CD4-positive, alpha-beta T cell treated with Interleukin-10 for 1 hour (primary cell): ENCODE measurements at regions not wholly inside any gene's neighbourhood (a gene's known extent, or its start where the extent isn't known, plus 50 kb on each side); places are given as distances from the start of the nearest gene placed in this dataset.

Source experiments
- DNase-seq: peaks from one replicate; pipeline ENCODE4 v3.0.0-alpha.2; 2020

- DNase-seq, result no peak
Observed at GRCh38 chr10:78868861-78869260, 199.9 kb upstream of the ZMIZ1 start.

DNA sequence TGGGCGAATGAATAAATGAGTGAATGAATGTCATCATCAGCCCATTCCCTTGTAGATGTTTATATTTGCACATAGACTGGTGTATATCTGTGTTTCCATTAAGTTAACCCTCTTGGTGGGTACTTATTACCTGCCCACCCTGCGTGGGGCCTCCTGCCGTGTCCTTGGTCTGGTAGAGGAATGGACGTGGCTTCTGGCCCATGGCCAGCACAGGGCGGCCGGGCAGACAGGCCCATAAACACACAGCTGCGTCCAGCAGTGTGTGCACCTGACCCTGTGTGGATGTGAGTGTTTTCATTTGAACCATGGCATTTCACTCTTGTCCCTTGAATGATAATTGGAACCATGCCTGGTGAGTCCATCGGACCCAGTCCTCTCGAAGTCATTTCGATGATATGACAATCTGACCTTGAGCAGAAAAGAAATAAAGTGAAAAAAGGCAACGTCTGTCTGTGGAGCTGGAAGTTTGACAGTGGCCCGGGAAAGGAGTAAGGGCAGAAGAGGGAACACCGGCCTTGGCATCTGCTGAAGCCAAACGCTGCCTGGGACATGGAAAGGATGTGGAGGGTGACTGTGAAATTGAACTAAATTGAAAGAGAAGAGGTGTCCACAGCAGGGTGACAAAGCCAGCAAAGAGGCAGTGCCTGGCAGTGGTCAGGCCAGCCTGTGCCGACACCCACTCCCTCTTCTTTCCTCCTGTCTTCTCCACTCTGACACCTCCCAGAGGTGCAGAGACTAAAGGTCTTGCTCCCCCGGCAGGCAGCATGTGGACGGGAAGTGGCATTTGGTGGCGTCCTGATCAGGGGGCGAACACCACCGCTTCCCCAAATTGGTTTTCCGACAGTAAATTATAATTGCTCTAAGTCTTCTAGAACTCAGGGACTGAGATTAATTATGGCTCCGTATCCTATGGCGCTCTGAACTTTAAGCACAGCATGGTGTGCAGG is 199.0 kb upstream of the ZMIZ1 start:
- no peak for DNase-seq

- no peak for DNase-seq
Observed at GRCh38 chr10:78870458-78870857, 198.3 kb upstream of the ZMIZ1 start.

DNA sequence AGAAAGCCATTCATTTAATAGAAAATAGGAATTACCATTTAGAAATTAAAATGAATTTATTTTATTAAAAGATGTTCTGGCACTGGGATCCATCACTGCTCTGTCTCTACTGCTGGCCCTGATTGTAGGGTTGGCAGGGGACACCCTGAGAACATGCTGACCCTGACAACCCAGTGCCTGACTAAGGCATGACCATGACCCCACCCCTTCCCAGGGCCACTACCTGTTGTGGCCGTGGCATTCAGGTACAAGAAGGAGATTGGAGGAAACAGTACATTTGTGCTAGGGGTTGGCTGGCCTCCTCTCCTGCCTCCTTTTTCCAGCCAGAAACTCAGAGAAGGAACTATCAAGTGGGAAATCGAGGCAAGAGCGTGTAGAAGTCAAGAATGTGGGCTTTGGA is 197.0 kb upstream of the ZMIZ1 start:
- DNase-seq, result no peak

GRCh38 chr10:78873413-78873812 is 195.4 kb upstream of the ZMIZ1 start:
- no peak for DNase-seq

DNA sequence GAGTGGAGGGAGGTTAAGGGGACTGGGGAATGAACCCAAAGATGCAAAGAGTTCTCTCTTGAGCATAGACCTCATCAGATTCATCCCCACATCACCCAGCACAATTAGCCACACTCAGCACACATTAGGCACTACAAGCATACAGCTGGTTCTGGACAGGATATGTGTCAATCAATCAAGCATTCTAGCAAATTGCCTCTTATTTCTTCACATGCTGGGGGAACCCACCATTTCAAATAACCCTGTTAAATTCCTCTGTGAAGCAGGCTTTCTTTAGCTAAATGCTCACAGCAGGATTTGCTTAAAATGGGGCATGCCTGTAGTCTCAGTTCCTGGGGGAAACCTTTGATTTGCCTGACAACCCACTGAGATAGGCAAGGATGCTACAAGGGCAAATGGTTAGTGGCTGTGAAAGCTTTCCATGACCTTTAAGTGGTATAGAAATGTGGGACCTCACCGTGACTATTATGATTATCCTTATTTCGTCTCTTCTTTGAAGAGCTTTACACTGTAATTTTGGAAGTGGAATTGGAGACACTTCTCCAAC is 193.4 kb upstream of the ZMIZ1 start:
- no peak for DNase-seq

GRCh38 chr10:78875932-78876331 is 192.8 kb upstream of the ZMIZ1 start:
- DNase-seq, result no peak

GRCh38 chr10:78876449-78876848 is 192.3 kb upstream of the ZMIZ1 start:
- no peak for DNase-seq

- DNase-seq, result no peak
Observed at GRCh38 chr10:78879621-78880020, 189.1 kb upstream of the ZMIZ1 start.

- DNase-seq, result no peak
Observed at GRCh38 chr10:78886129-78886528, 182.6 kb upstream of the ZMIZ1 start.

DNA sequence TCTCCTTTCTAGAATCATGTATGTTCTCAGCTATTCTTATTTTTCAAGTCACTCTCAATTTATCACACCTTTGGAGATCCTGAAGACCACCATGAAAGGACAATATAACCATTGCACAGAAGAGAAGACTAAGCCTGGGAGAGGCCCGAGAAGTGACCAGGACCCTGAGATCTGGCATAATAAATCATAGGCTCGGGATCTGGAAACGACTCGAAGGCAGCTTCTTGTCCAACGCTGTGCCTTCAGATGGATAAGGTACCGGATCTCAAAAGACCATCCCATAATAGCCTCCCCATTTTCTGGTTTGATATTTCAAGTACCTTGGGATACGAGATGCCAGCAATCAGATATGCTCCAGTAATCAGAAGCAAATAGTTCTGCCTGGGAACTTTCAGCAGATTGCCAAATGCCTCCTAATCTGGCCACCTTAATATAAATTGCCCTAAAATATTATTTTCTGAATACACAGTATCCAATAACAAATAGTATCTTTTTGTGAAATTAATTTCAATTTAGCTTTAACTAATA is 179.2 kb upstream of the ZMIZ1 start:
- DNase-seq, result no peak

DNA sequence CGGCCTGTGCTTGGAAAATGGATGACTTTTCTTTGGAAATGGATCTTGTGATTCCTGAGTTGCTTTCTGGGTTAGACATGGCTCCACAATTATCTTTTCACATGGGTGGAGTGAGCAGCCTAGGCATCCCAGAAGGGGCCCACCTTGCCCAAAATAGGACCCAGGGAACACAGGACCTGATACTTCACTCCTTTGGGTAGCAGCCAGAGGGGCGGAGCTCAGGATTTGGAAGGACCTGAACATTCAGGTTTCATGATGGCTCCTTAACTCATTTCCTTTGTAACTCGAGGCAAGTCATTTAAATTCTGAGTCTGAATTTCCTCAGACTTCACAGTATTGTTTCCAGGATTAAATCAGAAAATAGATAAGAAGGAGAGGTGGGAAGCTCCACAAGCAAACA is 178.3 kb upstream of the ZMIZ1 start:
- no peak for DNase-seq

DNA sequence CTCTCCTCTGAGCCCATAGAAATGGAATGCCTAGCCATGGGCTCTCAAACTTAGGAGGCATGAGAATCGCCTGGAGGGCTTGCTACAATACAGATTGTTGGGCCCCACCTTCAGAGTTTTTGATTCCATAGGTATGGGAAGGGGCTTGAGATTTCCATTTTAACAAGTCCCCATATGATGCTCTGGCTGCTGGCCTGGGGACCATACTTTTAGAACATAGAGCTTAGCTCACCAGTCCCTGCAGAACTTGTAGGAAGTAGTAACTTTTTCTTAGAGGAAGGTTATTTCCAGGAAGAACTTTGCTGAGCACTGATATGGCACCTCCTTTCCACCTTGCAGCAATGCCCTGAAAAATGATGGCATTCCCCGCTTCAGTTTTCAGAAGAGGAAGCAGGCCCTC is 177.0 kb upstream of the ZMIZ1 start:
- no peak for DNase-seq

GRCh38 chr10:78892338-78893176 is 176.2 kb upstream of the ZMIZ1 start:
- no peak for DNase-seq

GRCh38 chr10:78893217-78893616 is 175.5 kb upstream of the ZMIZ1 start:
- DNase-seq, result no peak

DNA sequence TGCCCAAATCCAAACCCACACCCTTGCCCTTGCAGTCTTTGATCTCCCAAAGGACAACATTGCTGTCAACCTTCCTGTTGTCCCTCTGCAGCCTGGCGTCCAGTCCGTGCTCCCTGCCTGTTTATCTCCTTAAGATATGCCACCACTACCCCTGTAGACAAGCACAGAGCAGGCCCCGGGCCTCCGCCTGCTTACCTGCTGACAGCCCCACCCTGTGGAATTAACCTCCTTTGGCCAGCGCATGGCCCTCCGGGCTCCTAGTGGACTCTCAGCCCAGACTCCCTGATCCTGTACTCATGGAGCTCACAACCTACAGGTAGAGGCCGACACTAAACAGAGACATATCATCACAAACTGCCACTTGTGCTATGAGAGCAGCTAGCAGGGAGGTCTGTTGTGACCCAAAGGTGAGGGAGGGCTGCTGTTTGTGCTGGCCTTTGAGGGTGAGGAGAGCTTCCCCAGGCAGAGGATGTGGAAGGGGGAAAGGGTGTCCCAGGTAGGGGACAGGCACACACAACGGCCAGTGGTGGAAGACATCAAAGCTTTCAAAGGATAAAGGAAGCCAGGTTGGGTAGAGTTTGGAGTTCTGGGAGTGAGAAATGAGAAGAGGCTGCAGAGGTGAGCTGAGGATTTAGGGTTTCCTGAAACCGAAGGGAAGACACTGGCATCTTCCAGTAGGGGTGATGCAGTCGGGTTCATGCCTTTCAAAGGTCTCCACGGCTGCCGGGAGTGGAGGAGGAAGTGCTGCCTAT is 174.5 kb upstream of the ZMIZ1 start:
- DNase-seq, result no peak

DNA sequence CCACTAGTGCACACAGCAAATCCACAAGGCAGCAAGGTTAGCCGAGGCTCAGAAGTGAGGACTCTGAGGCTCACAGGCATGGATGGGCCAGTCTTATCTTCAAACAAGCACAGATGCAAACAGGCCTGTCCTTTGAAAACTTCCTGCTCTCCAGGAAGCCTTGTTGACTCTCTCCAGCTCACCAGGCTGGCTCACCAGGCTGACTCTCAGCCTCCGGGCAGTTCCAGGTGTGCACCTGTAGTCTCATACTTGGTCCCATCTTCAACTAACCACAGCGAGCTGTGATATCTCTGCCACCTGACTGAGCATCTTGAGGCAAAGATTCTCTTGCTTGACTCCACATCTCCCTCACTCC is 173.9 kb upstream of the ZMIZ1 start:
- DNase-seq, result no peak

GRCh38 chr10:78895469-78895868 is 173.3 kb upstream of the ZMIZ1 start:
- DNase-seq, result no peak

GRCh38 chr10:78896159-78896928 is 172.4 kb upstream of the ZMIZ1 start:
- DNase-seq, result no peak

DNA sequence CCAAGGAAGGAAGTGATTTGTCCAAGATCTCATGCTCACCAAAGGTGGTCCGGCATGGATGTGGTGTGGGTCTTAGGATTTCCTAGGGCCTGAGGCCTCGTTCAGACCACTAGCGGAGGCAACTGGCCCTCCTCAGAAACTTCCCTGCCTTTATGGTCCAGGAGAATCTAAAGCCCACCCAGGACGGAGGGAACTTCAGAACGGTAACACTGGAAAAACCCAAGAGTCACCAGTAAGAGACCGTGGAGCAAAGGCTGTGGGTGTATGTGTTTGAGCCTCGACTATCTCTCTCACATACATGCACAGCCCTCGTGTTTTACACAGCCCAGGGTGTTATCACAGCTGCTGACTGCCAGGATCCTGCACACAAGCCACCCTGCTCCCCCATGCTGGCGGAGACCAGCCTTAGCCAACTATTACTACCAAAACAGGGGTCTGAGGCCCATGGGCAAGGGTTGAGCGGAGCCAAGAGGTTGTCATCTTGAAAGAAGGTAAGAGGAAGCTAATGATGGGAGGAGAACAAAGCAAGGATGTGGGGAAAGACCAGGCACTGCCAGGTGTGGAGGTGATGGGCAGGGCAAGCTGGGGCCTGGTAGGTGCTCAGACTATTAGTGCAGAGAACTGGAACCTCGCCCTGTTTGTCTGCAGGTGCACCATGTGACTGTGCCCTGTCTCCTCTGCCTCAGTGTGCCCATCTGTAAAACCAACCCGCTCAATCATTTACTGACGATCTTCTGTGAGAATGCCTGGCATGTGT is 170.2 kb upstream of the ZMIZ1 start:
- no peak for DNase-seq

DNA sequence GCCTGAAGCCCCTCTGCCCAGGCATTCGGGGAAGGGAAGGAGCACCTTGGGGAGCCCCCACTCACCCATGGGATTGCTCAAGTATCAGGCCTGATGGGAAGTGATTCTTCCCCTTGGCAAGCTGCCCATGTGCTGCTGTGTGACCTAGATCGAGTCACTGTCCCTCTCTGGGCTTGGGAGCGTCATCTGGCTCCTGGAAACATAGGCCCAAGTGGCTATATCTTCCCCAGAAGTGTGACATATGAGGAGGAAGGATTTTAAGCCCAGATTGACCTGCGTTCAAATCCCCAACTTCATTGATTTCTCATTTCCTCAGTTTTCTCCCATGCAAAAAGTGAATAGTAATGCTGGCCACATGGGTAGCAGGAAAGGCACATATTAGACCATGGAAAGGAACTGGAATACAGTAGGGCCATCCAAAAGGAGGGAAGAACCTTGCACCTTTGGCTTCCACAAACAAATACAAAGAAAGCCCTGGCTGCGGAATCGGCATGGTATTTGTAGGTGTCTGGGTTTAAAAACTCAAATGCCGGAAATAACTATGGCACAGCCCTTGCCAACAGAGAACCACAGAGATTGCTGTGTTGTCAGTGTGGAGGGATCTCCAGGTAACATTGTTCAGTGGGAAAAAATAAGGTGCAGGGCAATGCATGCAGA is 169.5 kb upstream of the ZMIZ1 start:
- DNase-seq, result no peak
